ENCODE measurements at regions not wholly inside any gene's neighbourhood (a gene's known extent, or its start where the extent isn't known, plus 50 kb on each side); places are given as distances from the start of the nearest gene placed in this dataset.
"Not testable (repeated sequence)": the region's sequence is repeated elsewhere in the genome, so short reads cannot be mapped to it uniquely, and the experiment has no call there.

DNA sequence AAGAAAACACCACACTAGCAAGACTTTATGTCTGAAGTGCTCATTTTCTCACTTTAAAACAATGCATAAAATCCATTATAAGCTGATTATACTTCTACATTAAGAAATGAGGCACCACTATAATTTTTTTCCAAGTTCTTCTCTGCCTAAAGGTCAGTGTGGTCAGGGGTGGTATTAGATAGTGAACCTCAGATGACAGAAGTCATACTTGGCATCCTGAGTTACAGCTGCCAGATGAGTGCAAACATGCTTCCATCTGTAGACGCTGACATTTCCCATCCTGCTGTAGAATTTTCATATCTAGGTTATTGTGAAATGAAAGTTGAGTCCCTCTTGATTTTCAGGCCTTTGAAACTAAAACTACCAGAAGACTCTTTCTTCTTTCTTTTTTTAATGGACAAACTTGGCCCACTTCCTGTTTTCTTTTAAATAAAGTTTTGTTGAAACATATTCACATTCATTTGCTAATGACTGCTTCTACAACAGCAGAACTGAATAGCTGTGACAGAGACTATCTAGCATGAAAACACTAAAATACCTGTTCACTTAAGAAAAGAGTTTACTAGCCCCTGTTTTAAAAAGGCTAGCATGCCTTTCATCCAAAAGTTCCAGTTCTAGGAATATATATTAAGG, 900.8 kb downstream of the XPNPEP1 start:
- DNase-seq (ENCODE audit: low read depth in 3 of 3, low spot score in 2 of 3), result no peak

DNA sequence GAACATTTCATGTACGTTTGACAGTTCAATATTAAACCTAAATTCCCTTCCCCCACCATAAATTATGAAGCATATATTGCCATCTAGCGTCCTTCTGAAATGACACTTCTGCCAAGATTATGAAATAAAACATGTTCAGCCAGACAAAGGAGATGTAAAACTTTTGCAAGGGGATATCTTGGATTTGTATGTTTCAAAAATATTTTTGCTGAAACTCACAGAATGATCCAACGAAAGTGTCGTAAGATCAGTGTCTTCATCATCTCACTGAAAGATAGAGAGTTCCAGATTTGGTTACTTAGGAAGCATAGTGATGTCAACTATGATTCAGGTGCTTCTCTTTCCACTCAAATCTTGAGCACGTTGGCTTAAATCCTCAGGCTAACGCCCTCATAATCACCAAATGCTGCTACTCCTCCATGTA, 904.3 kb downstream of the XPNPEP1 start:
- DNase-seq (ENCODE audit: low read depth in 3 of 3, low spot score in 2 of 3), result no peak

DNA sequence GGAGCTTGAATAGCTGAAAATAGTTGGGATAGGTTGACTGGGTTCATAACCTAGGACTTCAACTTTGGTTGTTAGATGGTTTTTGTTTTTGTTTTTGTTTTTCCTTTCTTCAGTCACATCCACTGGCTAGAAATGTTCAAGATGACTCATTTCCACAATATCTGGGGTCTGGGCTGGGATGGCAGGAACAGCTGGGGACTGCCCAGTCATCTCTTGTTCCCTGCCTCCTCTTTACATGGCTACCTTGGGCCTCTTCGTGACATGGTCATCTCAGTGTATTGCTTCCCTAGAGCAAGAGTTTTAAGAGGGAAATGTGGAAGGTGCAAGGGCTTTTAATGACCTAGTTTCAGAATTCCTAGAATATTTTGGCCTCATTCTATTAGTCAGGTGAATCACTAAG, 915.8 kb downstream of the XPNPEP1 start:
- no peak for DNase-seq (ENCODE audit: low read depth in 3 of 3, low spot score in 2 of 3)

DNA sequence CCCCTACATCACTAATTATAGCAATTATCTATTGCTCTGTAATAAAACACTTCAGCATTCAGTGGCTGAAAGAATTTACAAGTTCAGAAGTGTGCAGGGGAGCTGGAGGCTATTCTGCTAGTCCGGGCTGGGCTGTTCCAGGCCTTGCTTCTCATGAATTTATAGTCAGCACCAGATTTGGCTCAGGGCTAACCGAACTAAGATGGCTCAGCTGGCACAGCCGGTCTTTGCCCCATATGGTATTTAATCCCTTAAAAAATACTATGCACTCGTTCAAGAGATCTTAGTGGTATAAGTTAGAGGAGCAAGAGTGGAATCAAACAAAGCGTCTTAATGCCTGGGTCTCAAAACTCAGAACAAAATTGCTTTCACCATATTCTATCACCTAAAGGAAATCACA, 932.9 kb downstream of the XPNPEP1 start:
- DNase-seq (ENCODE audit: low read depth in 3 of 3, low spot score in 2 of 3), result no peak

DNA sequence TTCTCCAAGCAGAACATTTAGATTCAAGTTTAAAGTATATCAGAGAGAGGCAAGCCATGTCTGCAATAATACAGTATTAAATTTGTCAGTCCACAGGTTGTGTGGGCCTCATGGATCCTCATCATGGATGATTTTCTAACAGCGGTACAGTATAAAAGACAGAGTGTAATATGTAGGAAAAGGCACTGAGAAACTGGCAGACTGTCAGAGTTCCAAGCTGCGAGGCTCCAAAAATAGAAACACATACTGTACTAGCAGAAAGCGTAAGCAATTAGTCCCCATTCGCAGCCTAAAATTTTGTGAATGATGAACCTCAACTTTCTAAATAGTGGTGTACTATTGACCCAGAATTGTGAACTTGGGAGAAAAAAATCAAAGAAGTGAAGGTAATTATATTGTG, 933.3 kb downstream of the XPNPEP1 start:
- DNase-seq (ENCODE audit: low read depth in 3 of 3, low spot score in 2 of 3), result no peak

DNA sequence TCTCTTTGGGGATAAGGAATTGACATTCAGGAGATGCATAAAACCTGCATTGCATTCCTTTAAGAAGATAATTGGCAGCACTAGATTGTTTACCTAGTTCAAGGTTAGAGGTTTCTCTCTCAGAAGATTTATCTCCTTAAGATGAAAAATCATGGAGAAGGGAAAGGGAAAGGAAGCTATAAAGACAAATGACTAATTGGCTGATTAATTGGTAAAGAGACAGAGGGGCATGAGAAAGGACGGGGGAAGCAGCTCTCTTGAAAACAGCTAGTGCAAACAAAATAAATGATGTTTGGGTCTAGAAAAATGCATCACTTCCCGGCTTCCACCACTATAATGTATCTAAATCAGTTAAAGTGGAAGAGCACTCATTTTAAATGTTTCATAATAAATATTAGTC, 941.2 kb downstream of the XPNPEP1 start:
- no peak for DNase-seq (ENCODE audit: low read depth in 3 of 3, low spot score in 2 of 3)

DNA sequence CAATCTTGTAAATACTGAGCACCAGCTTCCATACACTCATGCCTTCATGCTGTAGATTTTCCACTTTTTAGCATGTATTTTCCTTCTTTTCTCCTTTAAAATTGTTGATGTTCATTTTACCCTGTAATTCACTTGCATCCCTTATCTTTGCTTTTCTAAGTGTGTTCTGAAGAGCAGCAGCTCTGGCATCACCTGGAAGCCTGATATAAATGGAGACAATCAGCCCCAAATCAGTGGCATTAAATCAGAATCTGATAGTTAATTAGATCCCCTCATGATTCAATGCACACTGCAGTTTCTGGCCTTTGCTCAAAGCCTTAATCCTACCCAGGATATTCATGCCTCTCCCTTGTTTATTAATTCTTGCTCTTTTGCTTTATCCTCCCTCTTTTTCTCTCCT, 942.4 kb downstream of the XPNPEP1 start:
- DNase-seq (ENCODE audit: low read depth in 3 of 3, low spot score in 2 of 3), result no peak

DNA sequence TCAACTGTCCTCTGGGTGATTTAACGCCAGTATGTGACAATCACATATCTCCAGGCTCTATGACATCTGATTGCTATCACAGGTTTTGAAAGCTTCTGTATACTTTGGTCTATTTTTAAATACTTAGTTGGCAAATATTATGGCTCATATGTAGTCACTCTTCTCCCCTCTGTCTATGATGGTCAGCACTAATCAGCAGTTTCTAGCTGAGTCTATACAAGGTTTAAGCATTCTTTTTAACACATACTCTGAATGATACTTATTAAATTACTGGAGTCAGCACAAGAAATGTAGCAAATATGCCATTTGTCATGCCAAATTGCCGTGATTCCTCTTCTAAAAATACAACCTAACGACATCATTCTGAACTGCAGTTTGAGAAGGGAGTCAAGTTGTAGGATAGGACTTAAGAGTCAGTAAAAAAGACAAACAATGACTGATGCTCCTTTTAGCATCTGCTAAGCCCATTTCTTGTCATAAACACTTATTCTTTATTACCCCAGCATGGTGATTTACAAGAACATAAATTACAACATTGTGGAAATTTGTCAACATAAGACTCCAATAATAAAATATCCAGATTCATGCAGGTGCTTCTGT, 947.8 kb downstream of the XPNPEP1 start:
- DNase-seq (ENCODE audit: low read depth in 3 of 3, low spot score in 2 of 3), result no peak

DNA sequence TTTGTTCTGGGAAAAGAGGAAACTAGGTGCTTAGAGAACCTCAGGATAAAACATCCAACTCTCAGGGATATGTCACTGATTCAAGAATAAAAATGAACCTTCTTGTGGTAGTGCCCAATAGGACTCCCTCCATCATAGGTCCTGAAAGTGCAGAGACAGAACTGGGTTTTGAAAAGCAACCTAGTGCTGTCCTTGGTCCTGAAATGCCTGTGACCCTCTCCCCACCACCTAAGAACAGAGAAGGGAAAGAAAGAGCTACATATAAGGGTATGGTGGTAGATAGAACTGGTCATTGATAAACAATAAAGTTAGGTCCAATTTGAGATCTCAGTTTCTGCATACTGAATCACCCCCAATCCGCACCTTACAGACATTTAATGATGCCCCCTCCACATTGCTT, 953.3 kb downstream of the XPNPEP1 start:
- peak; percentile 31 to 53 (median 39) for DNase-seq (ENCODE audit: low read depth in 3 of 3, low spot score in 2 of 3)

DNA sequence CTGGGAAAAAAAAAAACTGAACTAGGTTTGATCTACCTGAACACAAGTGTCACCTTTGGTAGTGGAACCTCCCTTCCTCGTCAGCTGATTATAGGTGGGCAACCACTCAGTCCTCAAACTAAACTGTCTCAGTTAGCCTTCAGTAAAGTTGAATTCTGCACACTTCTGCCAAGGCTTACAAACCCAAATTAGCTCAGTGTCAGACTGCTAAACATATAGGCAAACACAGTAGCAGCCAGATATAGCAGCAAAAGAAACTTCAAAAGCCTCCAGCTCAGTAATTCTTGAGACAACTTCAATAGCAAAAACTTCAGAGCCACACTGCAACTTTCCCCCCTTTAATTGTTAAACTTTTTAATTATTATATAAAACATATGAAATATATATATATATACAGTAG, 956.9 kb downstream of the XPNPEP1 start:
- no peak for DNase-seq (ENCODE audit: low read depth in 3 of 3, low spot score in 2 of 3)

DNA sequence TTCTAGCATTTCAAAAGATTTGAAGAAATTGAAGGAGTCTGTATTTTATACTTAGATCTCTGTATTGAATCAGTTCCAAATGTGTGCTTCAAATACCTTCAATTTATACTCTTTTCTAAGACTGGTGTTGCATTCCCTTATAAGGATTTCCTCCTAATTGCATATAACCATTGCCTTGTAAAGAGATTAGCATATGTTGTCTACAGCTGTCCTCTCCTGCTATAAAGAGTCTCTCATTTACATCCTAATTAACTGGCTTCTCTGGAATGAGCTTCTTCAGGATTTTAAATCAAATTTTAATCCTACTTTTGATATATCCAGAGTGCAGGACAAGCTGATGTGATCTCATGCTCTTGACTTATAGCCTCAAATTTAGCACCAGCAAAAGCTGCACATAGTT, 957.3 kb downstream of the XPNPEP1 start:
- DNase-seq (ENCODE audit: low read depth in 3 of 3, low spot score in 2 of 3), result no peak

DNA sequence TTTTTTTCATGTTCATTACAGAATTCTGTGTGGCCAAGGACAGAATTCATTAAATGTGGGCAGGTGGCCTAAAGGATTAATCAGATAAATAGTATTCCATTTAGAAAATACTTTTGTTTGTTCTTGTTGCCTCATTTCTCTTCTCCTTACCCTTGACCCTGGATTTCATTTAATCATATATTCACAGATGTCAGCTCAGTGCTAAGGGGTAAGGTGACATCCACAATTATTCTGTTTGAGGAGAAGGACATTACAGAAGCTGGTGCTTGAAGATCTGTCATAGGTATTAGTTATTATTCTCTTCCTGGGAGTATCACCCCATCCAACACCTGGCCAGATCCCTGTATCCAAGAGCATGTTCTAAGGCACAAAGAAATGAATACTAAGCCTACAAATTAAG, 961.1 kb downstream of the XPNPEP1 start:
- DNase-seq (ENCODE audit: low read depth in 3 of 3, low spot score in 2 of 3), result no peak

DNA sequence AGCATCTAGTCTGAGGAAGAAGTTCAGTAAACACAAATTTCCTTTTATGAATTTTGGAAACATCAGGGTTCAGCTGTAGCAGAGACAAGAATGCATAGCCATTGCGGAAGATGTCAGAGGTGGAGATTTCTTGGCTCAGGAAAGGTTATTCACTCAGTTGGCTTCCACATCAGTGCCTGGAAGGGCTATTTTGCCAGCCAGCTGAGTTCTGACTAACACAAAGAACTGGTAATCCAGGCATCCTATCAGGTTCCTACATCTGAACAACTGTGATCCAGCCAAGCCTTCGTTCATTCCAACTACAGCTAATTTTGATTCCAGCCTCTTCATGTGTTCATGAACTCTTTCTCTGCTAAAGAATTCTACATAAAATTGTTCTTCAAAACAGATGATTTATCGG, 965.6 kb downstream of the XPNPEP1 start:
- DNase-seq (ENCODE audit: low read depth in 3 of 3, low spot score in 2 of 3), result no peak

DNA sequence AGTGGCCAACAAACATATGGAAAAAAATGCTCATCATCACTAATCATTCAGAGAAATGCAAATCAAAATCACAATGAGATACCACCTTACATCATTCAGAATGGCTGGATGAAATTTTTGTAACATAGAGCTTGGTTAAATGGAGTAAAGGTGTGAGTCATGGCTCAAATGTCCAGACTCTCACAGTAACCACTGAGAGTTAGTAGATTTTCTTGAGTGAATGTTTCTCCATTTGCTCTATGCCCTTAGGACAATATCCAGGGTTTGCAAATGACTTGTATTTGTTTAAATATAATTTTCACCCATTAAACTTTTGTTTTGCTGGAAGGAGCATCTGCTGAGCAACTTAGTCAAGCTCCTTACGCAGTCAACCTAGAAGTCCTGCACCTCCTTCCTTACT, 967.2 kb downstream of the XPNPEP1 start:
- no peak for DNase-seq (ENCODE audit: low read depth in 3 of 3, low spot score in 2 of 3)

DNA sequence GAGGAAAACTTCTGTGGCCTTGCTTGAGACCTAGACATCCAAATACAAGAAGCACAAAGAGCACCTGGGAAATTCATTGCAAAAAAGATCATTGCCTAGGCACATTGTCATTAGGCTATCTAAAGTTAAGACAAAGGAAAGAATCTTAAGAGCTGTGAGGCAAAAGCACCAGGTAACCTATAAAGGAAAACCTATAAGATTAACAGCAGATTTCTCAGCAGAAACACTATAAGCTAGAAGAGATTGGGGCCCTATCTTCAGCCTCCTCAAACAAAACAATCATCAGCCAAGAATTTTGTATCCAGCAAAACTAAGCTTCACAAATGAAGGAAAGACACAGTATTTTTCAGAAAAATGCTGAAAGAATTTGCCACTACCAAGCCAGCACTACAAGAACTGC, 1003.3 kb downstream of the XPNPEP1 start:
- not testable (repeated sequence) for DNase-seq (ENCODE audit: low read depth in 3 of 3, low spot score in 2 of 3)

DNA sequence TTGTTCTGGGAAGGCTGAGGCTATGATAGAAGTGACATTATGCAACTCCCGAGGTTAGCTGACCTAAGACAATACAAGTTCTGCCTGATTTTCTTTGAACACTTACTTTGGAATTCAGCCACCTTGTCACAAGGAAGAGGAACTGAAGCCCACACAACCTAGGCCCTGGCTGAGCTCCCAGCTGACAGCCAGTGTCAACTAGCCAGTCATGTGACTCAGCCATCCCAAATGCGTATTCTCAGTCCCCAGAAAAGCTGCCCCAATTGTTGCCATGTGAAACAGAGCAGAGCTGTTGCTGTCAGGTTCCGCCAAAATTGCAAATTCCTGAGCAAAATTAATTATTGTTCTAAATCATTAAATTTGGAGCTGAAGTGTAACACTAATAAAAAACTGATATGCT, 1010.0 kb downstream of the XPNPEP1 start:
- no peak for DNase-seq (ENCODE audit: low read depth in 3 of 3, low spot score in 2 of 3)

DNA sequence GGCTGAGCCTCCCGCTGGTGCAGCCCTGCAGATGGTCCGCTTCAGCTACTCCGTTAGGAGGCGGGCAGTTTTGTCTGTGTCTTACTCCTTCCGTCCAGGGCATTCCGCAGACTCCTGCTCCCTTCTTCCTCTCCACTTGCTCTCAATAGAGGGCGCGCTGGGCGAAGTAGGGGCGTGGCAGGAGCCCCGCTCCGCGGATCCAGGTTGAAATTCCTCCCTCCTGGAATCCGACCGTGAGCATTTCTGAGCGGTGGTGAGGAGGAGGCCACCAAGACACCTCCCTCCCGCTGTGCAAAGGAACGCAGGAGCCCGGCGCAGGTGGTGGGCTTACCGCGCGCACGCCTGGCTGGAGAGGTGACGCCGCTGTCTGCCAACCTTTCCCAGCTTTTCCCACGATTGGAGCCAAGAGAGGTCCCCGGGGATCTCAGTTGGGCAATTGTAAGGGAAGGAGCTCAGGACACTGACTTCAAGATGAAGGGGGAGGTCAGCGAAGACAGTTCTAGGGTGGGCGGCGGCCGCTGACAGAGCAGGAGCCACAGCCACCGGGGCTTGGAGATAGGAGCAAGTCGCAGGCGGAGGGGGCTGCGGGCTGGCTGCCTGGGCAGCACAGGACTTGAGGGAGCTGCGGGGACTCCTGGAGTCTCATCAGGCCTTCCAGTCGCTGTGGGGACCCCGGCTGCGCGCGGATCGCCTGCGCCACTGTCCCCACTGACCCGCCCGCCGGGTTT, 1011.3 kb downstream of the XPNPEP1 start:
- DNase-seq (ENCODE audit: low read depth in 3 of 3, low spot score in 2 of 3), result peak in 1 of 3 donors; percentile 71

DNA sequence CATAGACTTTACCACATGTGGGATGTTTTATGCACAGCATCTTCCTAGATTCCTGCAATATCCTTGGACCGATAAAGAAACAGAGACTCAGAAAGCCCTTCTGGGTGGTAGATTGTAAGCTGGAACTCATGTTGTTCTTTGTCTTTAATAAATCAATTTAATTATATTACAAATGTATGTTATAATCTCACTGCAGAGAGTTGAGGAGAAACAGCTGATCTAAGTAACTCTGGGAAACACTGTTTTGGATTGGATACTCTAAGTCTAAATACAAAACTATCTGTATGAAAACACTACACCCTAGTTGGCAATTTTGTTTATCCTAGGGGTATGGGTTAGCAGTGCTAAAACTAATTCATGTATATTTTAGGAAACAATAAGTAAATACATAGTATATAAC, 1015.2 kb downstream of the XPNPEP1 start:
- peak in 1 of 3 donors; percentile 29 for DNase-seq (ENCODE audit: low read depth in 3 of 3, low spot score in 2 of 3)

DNA sequence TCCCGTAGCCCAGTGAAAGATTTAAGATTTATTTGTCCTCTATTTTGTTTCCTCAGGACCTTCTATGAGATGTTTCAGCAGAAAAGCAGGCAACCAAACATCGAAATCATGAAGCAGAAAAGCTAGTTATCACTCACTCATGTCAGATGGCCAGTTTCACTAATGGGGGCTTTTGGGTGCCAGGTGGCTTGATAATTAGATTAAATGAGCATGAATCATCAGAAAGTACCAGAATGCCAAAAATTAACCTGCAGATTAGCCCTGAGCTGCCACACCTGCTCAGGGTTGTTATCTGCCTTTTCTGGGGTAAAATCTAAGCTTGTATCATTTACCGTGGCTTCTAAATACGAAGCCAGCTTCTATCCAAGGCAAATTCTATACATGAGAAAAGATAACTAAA, 1017.5 kb downstream of the XPNPEP1 start:
- no peak for DNase-seq (ENCODE audit: low read depth in 3 of 3, low spot score in 2 of 3)

DNA sequence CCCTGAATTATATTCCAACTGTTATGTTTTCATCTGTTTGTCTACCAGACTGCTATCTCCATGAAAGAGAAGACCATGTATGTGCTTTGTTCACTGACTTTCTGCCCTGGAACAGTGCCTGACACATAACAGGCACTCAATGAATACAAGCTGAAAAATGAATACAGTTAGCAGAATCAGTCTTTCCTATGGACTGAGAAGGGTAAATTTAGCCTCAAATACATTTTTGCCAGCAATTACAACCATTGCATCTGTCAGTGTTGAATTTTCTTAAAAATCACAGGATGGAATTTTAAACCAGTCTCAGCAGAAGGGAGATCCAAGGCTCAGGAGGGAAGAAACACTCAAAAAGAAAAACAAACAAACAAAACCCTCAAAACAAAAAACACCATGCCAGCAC, 1018.1 kb downstream of the XPNPEP1 start:
- DNase-seq (ENCODE audit: low read depth in 3 of 3, low spot score in 2 of 3), result no peak

DNA sequence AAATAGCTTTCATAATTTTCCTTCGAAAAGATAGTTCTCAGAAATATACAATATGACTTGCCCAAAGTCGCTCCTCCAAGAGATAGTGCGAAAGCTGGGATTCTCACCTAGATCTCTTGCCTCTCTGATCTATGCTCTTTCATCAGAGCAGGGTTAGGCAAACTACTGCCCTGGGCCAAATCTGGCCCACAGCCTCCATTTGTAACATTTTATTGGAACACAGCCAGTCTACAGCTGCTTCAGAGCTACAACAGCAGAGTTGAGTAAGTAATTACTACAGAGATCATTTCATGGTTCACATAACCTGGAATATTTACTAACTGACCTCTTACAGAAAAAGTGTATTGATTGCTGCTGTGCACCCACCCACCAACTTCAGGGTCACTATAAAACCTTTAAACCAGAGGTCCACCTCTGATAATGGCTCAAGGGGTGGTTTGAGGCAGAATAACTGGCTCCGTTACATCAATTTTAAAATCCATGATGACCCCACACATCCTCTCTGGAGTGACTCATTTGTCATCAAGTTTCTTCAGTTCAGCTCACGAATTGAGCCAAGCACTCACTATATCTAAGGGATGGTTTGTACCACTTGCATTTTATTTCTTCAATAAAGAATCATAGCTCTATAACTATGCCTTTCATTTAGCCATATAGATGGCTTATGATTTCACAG, 1019.0 kb downstream of the XPNPEP1 start:
- no peak for DNase-seq (ENCODE audit: low read depth in 3 of 3, low spot score in 2 of 3)

Data from right renal cortex interstitium (tissue), 3 donors.